Stimulated activated CD4-positive, alpha-beta T cell treated with anti-CD3 and anti-CD28 coated beads, Interleukin-4, amount 100 ng/mL, for 24 hours (primary cell): ENCODE measurements at regions not wholly inside any gene's neighbourhood (a gene's known extent, or its start where the extent isn't known, plus 50 kb on each side); places are given as distances from the start of the nearest gene placed in this dataset.

Source experiments
- DNase-seq: peaks from one replicate; pipeline ENCODE4 v3.0.0-alpha.2; 2020

DNA sequence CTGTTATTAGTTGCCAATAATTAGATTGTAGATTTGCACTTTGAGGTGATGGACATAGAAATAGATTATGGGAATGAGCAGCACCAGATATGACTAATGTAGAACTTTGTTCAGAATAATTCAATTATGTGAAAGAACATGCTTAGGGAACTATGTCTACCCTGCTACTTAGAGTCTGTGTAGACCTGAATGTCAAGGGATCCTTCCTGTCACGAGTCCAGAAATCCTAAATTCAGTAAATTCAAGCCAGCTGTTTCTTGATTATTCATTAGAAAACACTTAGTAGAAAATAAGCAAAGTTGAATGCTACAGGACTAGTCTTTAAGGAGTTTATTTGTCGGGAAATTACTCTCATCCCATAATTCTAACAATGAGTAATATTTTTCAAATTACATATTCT is 887.3 kb upstream of the SEMA6A start:
- DNase-seq: no peak

DNA sequence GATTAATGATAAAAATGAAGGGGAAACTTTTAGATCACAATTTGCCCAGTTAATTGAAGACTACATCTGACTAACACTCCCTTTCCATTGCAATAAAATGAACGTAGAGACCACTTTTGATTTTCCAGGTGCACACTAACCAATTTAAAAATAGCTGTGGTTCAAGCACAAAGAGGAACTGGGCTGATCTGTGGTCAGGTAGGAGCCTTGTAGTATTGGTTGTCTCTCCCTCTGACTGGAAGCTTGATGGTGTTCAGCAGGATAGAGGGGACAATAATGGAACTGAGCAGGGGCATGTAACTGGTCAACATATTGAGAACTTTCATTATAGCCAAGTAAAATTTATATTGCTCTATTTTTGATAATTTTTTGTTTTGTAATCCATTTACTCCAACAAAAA is 886.8 kb upstream of the SEMA6A start:
- no peak for DNase-seq

DNA sequence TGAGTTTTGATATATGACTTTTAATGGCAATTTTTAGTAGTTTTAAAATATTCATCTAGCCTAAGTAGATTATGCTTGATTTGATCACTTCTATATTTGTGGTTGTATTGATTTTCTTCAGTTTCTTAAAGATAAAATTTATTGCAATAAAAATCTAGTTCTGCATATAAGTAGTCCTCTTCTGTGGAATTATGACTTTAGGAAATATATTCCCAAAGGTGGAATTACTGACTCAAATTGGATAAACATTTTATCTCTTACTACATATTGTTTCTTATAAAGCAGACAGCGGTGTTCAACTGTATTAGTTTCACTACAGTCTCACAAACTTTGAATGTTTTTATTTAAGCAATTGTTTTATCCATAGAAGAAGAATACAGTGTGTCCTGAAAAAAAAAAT is 883.0 kb upstream of the SEMA6A start:
- no peak for DNase-seq

DNA sequence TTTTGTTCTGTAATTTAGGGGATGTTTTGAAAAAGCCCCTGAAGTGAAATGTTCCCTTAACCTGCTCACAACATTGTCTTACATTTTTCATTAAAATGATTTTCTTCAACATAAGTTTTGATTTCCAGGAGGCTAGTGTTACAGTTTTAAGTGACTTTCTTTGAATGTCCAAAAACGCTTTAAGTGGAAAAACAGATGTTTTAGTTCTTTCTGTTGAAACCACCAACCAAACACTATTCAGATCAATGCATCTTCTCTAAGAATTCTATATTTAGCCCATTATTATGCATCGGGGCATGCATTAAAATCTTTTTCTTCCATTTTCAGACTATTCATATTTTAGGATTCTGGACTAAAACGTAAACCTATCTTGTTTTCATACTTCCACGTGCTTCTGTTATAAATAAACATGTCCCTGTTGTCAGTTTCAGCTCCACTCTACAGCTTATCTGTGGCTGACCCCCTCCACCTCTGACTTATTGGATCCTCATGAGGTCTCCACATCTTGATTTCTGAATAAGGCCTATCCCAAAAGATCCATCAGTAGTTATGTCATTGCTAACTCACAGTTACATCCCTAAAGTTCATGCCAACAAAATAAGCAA is 882.3 kb upstream of the SEMA6A start:
- DNase-seq: no peak

DNA sequence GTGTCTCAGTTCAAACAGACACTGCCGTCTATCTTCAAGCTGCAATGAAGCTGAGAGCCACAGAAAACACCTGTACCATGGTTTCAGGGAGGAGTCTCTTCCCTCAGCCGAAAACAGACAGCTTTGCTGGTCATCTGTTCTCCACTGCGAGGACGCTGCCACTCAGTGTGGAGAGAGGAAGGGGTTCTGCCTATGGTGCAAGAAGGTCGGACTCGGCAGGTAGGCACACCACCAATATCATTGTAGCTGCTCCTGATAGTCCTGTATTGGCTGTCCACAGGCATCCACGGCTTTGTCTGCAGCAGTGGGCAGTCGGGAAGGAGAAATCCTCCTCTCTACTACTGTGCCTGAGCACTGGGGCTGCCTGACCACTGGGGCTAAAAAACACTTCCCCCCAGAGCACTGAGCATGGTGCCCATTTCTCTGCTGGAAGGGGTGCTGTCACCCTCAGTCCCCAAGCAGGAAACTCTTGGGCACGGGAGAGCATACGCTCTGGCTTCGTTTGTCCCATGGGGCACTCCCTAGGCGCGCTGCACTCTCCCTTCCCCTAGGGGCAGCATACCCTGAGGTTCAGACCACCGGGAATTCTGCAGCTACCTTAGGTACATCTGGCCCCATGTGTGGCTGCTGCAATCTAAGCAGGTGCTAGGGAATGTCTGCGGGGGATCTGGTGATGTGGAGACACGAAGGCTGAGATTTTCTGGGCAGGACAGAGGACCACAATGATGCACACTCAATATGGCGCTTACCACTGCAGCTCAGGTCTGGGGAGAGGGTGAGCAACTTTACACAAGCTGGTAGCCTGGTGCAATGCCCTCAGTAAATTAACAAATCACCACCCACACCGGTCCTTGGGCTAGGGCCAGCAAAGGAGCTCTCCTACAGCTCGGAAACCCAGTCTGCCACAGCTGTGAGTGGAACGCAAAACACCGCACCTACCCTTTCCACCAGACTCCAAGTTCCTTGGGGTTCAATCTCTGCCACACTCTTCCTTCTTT is 880.9 kb upstream of the SEMA6A start:
- no peak for DNase-seq

DNA sequence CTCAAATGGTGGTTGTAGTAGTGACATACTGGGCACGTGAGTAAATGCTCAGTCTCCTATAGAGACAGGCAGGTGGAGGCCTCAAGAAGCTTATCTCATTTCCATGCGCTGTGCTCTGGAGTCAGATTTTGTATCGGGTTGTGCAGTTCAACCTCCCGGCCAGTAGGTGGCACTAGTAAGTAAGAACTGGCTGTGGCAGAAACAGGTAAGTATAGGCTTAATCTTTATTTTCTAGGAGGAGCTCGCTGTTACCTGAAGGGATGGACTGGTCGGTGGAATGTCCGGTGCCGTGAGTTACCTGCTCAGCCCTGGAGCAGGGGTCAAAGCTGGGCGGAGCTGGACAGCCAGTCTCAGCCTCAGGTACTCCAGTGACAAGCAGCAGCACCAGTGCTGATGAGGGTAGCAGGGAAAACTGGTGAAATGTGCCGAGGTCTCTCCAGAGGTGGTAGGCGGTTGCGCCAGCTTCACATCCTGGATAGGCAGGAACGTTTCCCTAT is 880.1 kb upstream of the SEMA6A start:
- DNase-seq: peak; percentile 44

DNA sequence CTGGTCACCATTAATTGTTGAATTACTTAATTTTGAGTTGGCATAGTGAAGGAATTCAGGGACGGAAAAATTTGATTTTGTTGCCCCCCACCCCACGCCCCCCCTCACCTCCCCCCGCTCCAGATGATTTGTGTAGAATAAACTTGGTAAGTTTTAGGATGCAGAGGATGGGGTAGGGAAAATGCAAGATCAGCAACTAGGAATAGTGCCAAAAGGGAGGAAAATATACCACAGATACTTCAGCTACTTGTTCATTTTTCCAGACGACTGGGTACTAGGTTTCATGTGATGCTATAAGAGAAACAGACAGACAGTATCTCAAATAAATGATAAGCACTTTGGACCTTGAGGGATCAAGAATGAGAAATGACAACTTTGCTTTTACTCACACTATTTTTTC is 862.2 kb upstream of the SEMA6A start:
- no peak for DNase-seq

DNA sequence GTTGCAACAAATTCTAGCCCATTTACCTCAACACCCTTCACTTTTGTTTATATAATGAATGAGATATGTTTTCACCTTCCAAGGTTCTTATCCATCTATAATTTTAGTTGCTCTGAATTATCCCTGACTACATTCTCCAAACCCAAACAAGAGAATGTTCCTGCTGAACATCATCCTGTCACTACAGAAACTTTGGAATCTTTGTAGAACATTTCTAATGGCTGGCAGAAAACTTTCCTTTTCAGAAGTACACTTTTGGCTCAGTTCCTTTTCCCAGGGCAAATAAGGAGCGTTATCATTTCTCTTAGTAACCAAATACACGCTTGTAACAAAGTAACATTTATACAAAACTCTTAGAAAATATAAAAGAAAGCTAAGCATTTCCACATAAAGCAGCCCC is 860.6 kb upstream of the SEMA6A start:
- DNase-seq: no peak

DNA sequence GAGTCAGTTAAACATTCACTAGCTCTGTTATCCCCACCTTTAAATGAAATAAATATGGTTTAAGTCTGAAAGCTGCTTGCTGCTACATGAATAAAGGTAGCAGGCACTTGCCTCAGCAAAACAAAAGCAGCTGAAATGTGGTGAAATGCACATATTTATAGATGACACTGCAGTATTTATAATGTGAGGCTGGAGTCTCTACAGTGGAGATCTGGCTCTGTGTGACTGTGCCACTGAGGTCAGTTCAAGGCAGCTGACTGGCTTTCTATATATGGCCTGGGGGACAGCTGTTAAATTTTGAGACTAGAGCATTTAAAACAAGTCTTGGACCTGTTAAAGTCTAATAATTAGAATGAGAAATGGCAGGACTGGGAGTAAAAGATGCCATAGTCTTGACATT is 859.6 kb upstream of the SEMA6A start:
- DNase-seq: no peak

DNA sequence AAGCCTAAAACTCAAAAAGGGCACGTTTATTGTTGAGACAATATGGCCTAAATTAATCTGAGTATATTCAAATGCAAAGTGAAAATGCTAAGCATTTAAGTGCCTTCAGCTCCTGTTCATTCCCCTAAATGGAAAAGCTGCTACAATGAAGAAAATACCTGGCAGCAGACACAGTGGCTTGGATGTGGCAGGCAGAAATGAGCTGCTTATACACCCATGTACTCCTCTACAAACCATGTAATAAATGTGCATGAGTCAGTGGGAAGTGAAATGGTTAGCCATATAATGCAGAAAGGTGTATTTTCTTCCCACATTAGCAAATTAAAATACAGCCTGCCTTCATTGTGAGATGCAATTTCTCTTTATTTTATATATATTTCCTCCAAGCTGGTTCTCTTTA is 859.2 kb upstream of the SEMA6A start:
- no peak for DNase-seq

DNA sequence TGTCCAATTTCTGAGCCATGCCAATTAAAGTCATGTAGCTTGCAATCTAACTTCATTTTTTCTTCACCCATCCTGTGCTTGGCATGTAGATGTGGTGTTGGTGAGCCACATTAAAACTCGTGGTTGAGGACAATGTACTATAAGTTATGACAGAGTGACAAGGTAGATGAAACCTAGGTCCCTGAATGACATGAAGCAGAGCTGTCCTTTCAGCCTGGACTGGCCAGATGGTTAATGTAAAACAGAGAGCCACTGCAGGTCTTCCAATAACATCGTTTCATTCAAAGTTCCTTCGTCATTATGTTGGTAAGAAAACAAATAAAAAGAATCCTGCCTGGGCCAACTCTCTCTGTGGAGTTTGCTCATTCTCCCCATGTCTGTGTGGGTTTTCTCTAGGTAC is 856.5 kb upstream of the SEMA6A start:
- DNase-seq: no peak

DNA sequence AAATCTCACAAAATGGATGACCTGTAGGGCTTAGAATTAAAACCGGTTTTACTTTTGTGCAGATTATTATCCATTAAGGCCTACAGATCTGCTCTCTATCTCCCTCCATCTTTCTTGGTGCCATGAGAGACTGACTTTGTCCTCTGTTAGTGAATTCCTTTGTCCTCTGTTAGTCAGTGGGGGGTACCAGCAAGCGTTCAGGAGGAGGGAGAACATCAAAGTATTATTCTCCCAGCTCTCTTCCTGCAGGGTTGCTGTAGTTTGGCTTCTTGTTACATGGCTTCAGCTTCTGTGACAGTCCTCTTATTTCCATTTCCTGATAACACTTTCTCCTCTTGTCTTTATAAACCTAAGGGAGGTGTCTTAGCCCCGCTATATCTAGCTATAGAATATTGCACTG is 850.5 kb upstream of the SEMA6A start:
- no peak for DNase-seq

DNA sequence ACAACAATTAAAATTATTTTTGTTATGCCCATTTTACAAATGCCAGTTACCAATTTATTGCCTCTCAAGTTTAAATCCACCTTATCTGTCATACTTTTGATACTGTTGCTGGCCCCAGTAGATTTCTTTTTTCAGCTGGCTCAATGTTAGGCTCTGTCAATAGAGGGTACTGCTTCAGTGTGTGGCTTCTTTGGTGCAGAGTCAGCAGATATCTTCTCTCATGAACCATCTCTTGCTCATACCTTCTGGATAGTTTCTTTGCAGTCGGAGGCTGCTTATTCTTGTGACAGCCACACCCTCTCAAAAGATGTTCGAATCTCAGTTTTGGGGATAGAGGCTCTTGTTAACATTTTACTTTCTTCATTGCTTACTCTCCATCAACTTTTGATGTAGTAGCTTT is 849.9 kb upstream of the SEMA6A start:
- DNase-seq: no peak

DNA sequence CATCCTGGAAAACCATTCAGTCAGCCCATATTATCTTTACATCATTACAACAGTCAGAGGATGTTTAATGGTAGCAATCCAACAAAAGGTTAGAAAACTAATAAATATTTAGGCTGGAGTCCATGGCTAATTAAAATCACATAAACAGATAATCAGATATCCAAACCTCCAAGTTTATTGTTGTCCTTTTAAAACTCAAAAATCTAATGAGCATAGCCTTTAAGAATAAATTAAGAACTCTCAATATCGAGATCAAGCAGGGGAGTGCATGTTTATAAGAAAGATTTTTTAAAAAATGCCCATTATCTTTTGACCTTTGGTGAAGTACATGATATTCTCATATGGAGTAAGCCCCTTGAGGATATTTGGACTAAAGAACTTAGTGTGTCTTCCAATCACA is 842.9 kb upstream of the SEMA6A start:
- no peak for DNase-seq

DNA sequence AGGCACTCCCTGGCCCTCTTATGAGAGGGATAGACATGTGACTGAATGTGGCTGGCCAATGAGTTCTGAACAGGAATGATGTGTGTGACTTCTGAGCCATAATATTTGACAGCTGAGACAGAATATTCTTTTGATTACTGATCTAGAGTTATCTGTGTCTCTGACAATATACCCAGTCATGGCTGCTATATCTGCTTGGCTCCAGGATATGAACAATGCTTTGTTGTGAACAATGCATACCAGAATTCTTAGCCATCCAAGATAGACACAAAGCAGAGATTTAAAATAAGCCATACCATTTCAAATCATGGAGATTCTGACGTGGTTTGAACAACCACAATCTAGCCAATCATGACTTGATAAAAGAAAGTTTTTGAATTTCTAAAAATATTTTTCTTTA is 840.3 kb upstream of the SEMA6A start:
- DNase-seq: no peak

DNA sequence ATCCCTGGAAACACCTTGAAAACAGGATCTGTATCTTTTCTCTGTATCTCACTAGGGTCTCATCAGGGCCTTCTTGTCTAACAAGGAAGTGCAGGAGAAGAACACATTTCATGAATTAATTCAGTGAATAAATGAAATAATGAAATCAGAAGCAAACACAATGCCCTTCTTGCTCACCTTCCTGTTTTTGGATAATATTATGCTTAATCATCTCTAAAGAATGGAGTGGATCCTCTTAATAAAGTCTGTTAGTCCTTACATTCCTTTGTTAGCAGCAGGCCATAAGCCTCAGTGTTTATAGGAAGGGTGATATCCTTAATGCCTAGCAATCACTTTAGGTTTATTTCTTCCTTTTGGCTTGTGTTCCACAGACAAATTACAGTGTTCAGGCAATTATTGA is 837.1 kb upstream of the SEMA6A start:
- DNase-seq: no peak

DNA sequence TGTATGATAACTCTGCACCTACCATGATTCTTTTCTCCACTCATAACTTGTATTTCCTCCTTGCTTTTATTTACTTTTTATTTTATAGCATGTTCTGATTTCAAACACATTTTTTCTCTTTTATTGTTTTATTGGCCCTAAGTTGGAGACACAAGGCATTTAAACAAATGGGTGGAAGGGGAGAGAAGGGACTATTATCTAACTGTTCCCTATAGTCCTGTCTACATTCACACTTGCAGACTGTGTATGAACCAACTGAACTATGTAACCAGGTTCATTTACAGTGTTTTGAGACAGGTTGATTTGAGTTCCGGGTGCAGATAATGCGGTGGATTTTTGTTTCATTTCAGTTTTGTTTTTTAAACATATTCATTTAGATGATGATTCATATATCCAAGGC is 830.6 kb upstream of the SEMA6A start:
- DNase-seq: no peak

DNA sequence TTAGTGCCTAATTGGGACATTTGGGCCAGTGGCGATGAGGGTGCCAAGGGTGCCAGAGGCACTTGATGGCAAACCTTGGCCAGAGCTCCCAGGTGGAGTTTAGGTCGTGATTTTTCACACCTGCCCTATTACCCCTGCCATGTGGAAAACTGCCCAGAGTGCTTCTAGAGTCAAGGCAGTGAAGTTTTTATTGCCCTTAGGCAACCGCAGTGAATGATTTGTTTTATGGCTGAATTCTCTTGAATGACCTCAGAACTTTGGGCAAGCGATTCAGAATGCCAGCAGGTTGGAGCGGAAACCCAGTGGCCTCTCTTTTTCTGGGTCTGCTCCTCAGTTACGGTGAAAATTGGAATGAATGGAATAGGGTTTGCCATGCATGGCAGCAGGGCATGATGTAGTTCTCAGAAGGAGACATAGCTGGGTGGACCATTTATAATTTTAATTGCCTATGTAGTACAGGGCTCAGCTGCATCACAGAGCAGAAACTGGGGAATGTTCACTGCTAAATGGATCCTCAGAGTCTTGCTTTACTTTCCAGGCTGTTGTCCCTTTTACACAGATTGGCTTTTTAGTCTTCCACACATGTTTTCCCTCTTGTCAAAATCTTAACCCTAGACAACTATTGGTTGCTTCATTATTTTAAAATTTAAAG is 820.0 kb upstream of the SEMA6A start:
- DNase-seq: no peak

DNA sequence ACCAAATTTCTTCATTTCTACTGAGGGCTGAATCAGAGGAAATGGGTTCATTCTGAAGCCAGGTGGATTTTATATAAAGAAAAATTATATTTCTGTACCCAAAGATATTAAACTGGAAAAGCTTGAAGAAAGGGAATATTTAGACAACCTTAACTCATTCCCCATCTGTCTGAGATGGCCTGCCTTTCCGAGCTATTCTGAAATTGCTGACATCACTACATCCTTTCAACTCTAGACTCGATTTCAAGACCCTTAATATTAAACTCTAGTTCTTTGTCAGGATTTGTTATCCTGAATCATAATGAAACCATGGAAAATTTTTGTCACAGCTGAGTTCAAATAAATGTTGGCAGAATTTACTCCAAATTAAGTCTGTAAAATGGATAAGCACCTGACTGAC is 818.5 kb upstream of the SEMA6A start:
- no peak for DNase-seq

DNA sequence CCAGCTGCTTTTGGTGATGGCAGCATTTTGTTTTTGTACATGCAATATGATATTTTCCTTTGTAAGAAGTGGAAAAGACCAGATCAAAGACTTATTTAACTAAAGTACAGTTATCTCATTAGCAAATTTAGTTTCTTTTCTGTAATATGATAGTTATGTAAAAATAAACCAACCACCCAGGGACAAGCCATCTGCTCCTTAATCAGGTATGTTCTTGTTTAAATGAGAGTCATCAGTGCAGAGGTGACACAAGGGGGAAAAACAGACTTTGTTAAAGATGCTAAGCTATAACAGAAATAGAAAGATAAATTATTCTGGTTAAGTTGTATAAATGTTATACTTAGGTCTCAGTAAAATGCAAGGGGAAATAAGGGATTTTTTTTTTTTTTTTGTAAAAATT is 805.7 kb upstream of the SEMA6A start:
- DNase-seq: no peak

DNA sequence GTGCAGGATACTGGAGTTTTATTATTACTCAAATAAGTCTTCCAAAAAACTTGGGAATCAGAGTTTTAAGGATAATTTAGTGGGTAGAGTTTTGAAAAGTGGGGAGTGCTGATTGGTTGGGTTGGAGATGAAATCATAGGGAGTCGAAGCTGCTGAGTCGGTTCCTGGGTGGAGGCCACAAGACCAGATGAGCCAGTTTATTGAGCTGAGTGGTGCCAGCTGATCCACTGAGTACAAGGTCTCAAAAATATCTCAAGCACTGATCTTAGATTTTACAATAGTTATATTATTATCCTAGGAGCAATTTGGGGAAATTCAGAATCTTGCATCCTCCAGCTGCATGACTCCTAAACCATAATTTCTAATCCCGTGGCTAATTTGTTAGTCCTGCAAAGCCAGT is 804.9 kb upstream of the SEMA6A start:
- no peak for DNase-seq

DNA sequence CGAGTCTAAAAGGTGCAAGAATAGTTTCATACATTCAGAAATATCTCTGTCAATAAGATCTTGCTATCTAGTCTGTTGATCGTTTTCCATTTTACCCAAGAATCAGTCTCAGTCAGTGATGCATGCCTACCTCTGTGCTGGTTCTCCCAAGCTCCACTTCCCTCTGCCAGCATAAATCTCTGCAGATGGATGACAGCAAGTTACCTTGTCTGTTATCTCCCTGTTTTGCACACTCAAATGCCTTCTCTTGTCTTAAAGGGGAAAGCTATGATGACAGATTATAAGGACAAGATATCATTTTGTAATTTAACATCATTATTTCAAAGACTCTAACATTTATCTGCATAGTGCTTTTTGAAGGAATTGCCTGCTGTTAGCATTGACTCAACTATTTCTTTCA is 802.1 kb upstream of the SEMA6A start:
- no peak for DNase-seq

DNA sequence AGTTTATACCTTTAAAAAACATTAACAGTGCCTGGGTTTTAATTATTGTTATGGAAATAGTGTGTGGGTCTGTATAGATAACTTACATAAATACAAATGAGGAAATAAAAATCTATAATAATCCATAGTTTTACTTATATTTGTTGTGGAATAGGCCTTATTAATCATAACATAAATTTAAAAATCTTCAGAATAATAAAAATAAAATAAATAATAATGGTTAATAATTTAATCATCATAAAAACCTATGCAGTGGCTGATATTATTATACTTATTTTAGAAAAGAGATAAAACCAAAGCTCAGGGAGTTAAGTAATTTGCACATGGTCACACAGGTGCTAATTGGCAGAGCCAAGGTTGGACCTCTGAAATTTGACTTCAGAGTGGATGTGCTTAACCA is 785.3 kb upstream of the SEMA6A start:
- DNase-seq: no peak

DNA sequence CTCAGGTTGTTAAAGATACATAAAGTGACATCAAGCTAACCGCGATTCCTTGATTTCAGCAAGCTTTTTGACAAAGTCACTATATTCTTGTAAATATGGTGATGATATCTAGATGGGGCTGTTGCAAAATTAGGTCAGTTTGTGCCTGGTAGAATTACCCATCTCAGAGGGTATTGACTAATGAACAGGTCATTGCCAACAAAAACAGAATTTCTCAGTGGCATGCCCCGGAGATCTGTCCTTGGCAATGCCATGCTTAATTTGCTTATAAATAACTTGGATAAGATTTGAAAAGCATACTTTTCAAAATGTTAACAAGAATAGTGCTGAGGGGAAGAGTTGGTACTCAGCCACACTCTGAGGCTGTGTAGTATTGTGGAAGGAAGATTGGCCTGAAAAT is 783.3 kb upstream of the SEMA6A start:
- no peak for DNase-seq
